Progenitor cell of endocrine pancreas (in vitro differentiated cells): ENCODE measurements at regions not wholly inside any gene's neighbourhood (a gene's known extent, or its start where the extent isn't known, plus 50 kb on each side); places are given as distances from the start of the nearest gene placed in this dataset.

Source experiments
- DNase-seq: peaks from one replicate; pipeline ENCODE4 v3.0.0; 2021; ENCODE audit warnings: low spot score; ENCODE audit not compliant: unreplicated experiment
- H3K27ac Mint-ChIP-seq: 2 replicates; pipeline ENCODE4 v1.8.0; 2021; ENCODE audit warnings: mild to moderate bottlenecking, moderate library complexity, mixed read lengths
- H3K27me3 Mint-ChIP-seq: 2 replicates; pipeline ENCODE4 v1.8.0; 2021; ENCODE audit warnings: mixed read lengths
- H3K36me3 Mint-ChIP-seq: 2 replicates; pipeline ENCODE4 v1.8.0; 2022; ENCODE audit warnings: mixed read lengths; ENCODE audit not compliant: insufficient read depth
- H3K4me1 Mint-ChIP-seq: 2 replicates; pipeline ENCODE4 v1.8.0; 2021; ENCODE audit warnings: low read depth, mixed read lengths
- H3K4me3 Mint-ChIP-seq: 2 replicates; pipeline ENCODE4 v1.8.0; 2021; ENCODE audit warnings: low read depth, mild to moderate bottlenecking, moderate library complexity, mixed read lengths
- H3K9me3 Mint-ChIP-seq: 2 replicates; pipeline ENCODE4 v1.8.0; 2021; ENCODE audit warnings: low read depth, mixed read lengths
- TF ChIP-seq, protein P1 (sequence below): fragments of 200-600 bp; sonication (generic); IDR thresholded peaks from one replicate; pipeline ENCODE4 v1.5.0; 2021; ENCODE audit warnings: antibody characterized with exemption, mild to moderate bottlenecking; ENCODE audit not compliant: unreplicated experiment

DNA sequence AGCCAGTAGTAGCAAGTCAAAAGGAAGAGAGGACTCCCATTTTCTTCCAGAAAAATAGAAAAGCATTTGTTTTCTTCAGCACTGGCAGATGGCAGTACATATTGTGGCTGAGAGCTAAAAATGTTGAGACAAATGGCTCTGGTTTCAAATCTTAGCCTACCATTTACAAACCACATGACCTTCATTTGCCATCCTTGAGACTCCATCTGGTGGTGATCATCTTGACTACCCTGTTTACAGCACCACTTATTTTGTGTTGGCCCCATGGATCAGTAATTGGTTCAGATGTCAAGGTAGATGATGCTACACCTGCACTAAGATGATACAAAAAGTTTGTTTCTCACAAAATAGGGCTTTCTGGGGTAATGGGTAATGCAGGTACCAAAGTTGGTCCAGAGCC lies 951.8 kb upstream of the IGFBP7 start:
- Mint-ChIP-seq H3K27ac (no peak overlapping the region), H3K4me3 (no peak overlapping the region), H3K27me3 (no peaks in the 10 kb centered on the region), H3K36me3 (no peaks in the 10 kb centered on the region), H3K9me3 (no peaks in the 10 kb centered on the region), H3K4me1 (no peaks in the 10 kb centered on the region)
- DNase-seq: no peak
- TF ChIP-seq, protein P1, sequence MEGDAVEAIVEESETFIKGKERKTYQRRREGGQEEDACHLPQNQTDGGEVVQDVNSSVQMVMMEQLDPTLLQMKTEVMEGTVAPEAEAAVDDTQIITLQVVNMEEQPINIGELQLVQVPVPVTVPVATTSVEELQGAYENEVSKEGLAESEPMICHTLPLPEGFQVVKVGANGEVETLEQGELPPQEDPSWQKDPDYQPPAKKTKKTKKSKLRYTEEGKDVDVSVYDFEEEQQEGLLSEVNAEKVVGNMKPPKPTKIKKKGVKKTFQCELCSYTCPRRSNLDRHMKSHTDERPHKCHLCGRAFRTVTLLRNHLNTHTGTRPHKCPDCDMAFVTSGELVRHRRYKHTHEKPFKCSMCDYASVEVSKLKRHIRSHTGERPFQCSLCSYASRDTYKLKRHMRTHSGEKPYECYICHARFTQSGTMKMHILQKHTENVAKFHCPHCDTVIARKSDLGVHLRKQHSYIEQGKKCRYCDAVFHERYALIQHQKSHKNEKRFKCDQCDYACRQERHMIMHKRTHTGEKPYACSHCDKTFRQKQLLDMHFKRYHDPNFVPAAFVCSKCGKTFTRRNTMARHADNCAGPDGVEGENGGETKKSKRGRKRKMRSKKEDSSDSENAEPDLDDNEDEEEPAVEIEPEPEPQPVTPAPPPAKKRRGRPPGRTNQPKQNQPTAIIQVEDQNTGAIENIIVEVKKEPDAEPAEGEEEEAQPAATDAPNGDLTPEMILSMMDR: no peak

DNA sequence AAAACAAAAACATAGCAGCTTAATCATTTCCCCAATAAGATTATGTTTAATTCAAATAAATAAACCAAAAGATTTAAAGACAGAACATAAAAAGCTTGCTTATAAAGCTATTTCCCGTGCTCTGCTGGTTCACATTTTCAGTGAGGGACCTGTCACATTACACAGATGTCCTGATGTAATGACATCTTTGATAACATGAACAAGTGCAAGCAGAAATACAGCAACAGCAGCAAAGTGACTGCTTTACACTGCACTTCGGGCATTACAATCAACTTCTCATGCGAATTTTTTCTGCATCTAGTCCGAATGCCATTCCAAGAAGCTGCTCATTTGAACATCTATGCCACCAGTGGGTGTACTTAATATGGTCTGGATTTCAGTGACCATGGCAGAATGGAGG lies 940.3 kb upstream of the IGFBP7 start:
- no peaks in the 10 kb centered on the region for H3K36me3 Mint-ChIP-seq
- H3K27me3 Mint-ChIP-seq: no peaks in the 10 kb centered on the region
- H3K27ac Mint-ChIP-seq: no peak overlapping the region
- peaks cover 3% of the 10 kb centered on the region for H3K4me1 Mint-ChIP-seq
- TF ChIP-seq, protein P1: no peak
- DNase-seq: no peak
- H3K9me3 Mint-ChIP-seq: peaks cover 6% of the 10 kb centered on the region
- no peak overlapping the region for H3K4me3 Mint-ChIP-seq

DNA sequence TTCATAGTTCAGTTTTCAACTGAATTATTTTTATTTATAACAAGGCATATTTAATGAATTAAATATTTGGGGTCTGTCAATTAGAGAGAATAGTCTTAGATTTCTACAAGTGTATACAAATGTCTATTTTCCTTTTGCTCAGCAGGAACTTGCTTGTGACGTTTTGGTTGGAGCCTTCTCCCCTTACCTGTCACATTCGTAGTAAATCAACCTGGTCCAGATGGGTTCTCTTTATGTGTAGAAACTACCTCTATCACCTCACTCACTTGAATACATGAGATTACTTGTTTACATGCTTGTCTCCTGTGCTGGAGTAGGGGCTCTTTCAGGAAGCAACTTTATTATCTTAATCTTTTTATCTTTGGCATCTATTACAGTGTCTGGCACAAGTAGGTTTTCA lies 938.3 kb upstream of the IGFBP7 start:
- H3K27me3 Mint-ChIP-seq: no peaks in the 10 kb centered on the region
- peaks cover 14% of the 10 kb centered on the region for H3K9me3 Mint-ChIP-seq
- DNase-seq: no peak
- H3K4me1 Mint-ChIP-seq: peaks cover 3% of the 10 kb centered on the region
- TF ChIP-seq, protein P1: no peak
- H3K27ac Mint-ChIP-seq: no peak overlapping the region
- H3K4me3 Mint-ChIP-seq: no peak overlapping the region
- H3K36me3 Mint-ChIP-seq: no peaks in the 10 kb centered on the region

DNA sequence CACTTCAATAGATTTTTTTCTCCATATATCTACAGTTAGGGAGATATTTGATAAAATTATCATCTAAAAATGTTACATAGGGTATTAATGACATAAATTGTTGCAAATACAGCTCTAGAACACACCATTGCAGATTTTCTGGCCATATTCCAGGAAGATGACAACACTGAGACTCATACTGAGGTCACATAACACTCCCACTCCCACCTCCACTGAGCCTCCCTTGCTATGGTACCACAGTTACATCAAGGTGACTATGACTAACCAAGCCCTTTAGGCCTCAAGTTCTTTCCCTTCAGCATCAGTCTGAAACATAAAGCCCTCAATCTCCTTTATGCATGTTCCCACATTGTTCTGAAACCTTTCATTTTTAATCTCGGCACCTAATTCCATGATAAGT lies 932.0 kb upstream of the IGFBP7 start:
- no peak overlapping the region for H3K27ac Mint-ChIP-seq
- no peaks in the 10 kb centered on the region for H3K27me3 Mint-ChIP-seq
- H3K4me1 Mint-ChIP-seq: no peaks in the 10 kb centered on the region
- TF ChIP-seq, protein P1: no peak
- no peak overlapping the region for H3K4me3 Mint-ChIP-seq
- no peak for DNase-seq
- no peaks in the 10 kb centered on the region for H3K36me3 Mint-ChIP-seq
- peaks cover 19% of the 10 kb centered on the region for H3K9me3 Mint-ChIP-seq

DNA sequence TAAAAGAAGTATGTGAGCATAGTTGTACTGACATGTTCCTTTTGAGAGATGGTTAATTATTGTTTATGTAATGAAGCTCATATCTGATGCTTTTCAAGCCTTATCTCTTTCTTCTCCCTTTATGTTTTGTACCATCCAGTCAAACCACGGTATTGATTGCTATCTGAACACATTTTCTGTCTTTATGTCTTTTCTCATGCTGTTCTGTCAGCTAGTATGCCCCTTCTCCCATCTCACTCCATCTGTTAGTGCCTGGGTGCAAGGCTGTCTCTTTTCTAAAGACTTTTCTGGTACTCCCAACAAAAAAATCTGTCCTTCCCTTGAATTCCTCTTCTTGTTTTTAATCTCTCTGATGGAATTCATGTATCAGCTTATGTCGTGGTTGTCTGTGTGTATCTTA lies 883.8 kb upstream of the IGFBP7 start:
- Mint-ChIP-seq H3K27me3 (no peaks in the 10 kb centered on the region), H3K9me3 (no peaks in the 10 kb centered on the region), H3K36me3 (no peaks in the 10 kb centered on the region), H3K4me1 (peaks cover 2% of the 10 kb centered on the region), H3K4me3 (no peak overlapping the region), H3K27ac (no peak overlapping the region)
- DNase-seq: no peak
- TF ChIP-seq, protein P1: no peak
